Erythroblast (primary cell): ENCODE measurements at regions not wholly inside any gene's neighbourhood (a gene's known extent, or its start where the extent isn't known, plus 50 kb on each side); places are given as distances from the start of the nearest gene placed in this dataset.

Experiments
- GATA1 ChIP-seq: IDR thresholded peaks from 2 replicates; pipeline ENCODE4 v1.6.1; 2011; ENCODE audit warnings: low read depth, mild to moderate bottlenecking, control low read depth, low read length, moderate library complexity
- POLR2A ChIP-seq: IDR thresholded peaks from 2 replicates; pipeline ENCODE4 v1.6.1; 2011; ENCODE audit warnings: mild to moderate bottlenecking, low read length

DNA sequence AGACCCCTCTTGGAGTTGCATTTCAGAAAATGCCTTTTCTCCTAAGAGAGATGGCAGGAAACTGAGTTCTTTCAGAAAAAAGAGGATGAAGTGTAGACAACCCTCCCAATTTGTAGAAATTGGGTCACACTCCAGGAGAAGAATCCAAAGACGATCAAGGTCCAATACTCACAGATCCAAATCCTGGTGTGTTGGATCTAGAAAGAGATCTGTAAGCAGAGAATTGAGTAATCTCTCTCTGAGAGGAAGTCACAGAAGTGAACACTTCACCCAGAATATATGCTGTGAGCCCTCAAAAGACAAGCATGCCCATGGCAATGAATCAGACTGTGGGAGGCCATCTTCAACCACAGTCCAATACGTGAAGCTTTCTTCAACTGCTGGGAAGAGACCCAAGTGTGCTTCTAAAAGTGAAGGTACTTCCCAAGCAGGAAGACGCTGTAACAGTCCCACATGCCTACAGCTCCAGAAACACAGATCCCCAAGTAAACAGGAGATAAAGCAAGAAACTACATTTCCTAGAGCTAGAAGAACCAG is 182.7 kb downstream of the SMC2 start:
- TF ChIP-seq POLR2A (no peak), GATA1 (no peak)
